H7 (cell line): ENCODE measurements at regions not wholly inside any gene's neighbourhood (a gene's known extent, or its start where the extent isn't known, plus 50 kb on each side); places are given as distances from the start of the nearest gene placed in this dataset.

ENCODE experiments used
- DNase-seq: peaks from one replicate; pipeline ENCODE4 v3.0.0; 2012
- H3K27me3 ChIP-seq: 2 replicates; pipeline ENCODE4 v1.6.0; 2011; ENCODE audit warnings: mild to moderate bottlenecking, low read length; ENCODE audit not compliant: control insufficient read depth, insufficient read depth
- H3K36me3 ChIP-seq: replicated peaks from 2 replicates; pipeline ENCODE4 v1.5.1; 2011; ENCODE audit warnings: low read length; ENCODE audit not compliant: control insufficient read depth, insufficient read depth
- H3K4me3 ChIP-seq: 2 replicates; pipeline ENCODE4 v1.5.1; 2011; ENCODE audit warnings: low read depth, mild to moderate bottlenecking, control low read depth, low read length, moderate library complexity; ENCODE audit not compliant: insufficient read depth

- no peak for DNase-seq
- Histone ChIP-seq H3K36me3 (no peaks in the 10 kb centered on the region), H3K4me3 (no peak overlapping the region), H3K27me3 (no peaks in the 10 kb centered on the region)
These were observed 278.7 kb downstream of the NPR3 start for GRCh38 chr5:32989815-32990214.

- H3K4me3 ChIP-seq, result no peak overlapping the region
These were observed 279.7 kb downstream of the NPR3 start for GRCh38 chr5:32990593-32991420.

GRCh38 chr5:32991421-32991815 is 280.3 kb downstream of the NPR3 start:
- no peak for DNase-seq
- Histone ChIP-seq H3K27me3 (no peaks in the 10 kb centered on the region), H3K4me3 (no peak overlapping the region), H3K36me3 (no peaks in the 10 kb centered on the region)

More at GRCh38 chr5:32990593-32991420, 279.7 kb downstream of the NPR3 start:
- Histone ChIP-seq H3K36me3 (no peaks in the 10 kb centered on the region), H3K27me3 (no peaks in the 10 kb centered on the region)
- no peak for DNase-seq

- Histone ChIP-seq H3K27me3 (no peaks in the 10 kb centered on the region), H3K4me3 (no peak overlapping the region), H3K36me3 (no peaks in the 10 kb centered on the region)
- no peak for DNase-seq
These were observed 285.2 kb downstream of the NPR3 start for GRCh38 chr5:32996336-32996735.

GRCh38 chr5:33008751-33009418 is 297.8 kb downstream of the NPR3 start:
- Histone ChIP-seq H3K4me3 (no peak overlapping the region), H3K27me3 (no peaks in the 10 kb centered on the region), H3K36me3 (no peaks in the 10 kb centered on the region)
- DNase-seq, result peak; percentile 16

- H3K36me3 ChIP-seq, result no peaks in the 10 kb centered on the region; the same call in 1 of the 2 replicates
- H3K4me3 ChIP-seq, result no peak overlapping the region
- H3K27me3 ChIP-seq, result no peaks in the 10 kb centered on the region
- no peak for DNase-seq
These were observed 299.7 kb downstream of the NPR3 start for GRCh38 chr5:33010846-33011245.

GRCh38 chr5:33011801-33012200 is 300.7 kb downstream of the NPR3 start:
- Histone ChIP-seq H3K36me3 (no peaks in the 10 kb centered on the region; the same call in 1 of the 2 replicates), H3K27me3 (no peaks in the 10 kb centered on the region), H3K4me3 (no peak overlapping the region)
- no peak for DNase-seq

GRCh38 chr5:33023649-33024048 is 312.5 kb downstream of the NPR3 start:
- H3K36me3 ChIP-seq, result no peaks in the 10 kb centered on the region
- H3K27me3 ChIP-seq, result no peaks in the 10 kb centered on the region
- no peak for DNase-seq
- no peak overlapping the region for H3K4me3 ChIP-seq

GRCh38 chr5:33032271-33033070 is 321.4 kb downstream of the NPR3 start:
- Histone ChIP-seq H3K36me3 (no peaks in the 10 kb centered on the region), H3K27me3 (no peaks in the 10 kb centered on the region), H3K4me3 (no peak overlapping the region)
- no peak for DNase-seq

- Histone ChIP-seq H3K4me3 (no peak overlapping the region), H3K27me3 (no peaks in the 10 kb centered on the region), H3K36me3 (no peaks in the 10 kb centered on the region)
- DNase-seq, result no peak
These were observed 322.4 kb downstream of the NPR3 start for GRCh38 chr5:33033516-33033915.

GRCh38 chr5:33034777-33035176 is 323.7 kb downstream of the NPR3 start:
- no peak for DNase-seq
- no peaks in the 10 kb centered on the region for H3K27me3 ChIP-seq
- H3K36me3 ChIP-seq, result no peaks in the 10 kb centered on the region
- no peak overlapping the region for H3K4me3 ChIP-seq

GRCh38 chr5:33035851-33036527 is 324.9 kb downstream of the NPR3 start:
- H3K36me3 ChIP-seq, result no peaks in the 10 kb centered on the region
- H3K4me3 ChIP-seq, result no peak overlapping the region
- H3K27me3 ChIP-seq, result no peaks in the 10 kb centered on the region
- DNase-seq, result no peak

- DNase-seq, result no peak
- no peaks in the 10 kb centered on the region for H3K27me3 ChIP-seq
- no peaks in the 10 kb centered on the region for H3K36me3 ChIP-seq
- H3K4me3 ChIP-seq, result no peak overlapping the region
These were observed 326.0 kb downstream of the NPR3 start for GRCh38 chr5:33037076-33037475.

GRCh38 chr5:33041586-33041985 is 330.5 kb downstream of the NPR3 start:
- no peak for DNase-seq
- no peaks in the 10 kb centered on the region for H3K27me3 ChIP-seq
- H3K36me3 ChIP-seq, result no peaks in the 10 kb centered on the region
- H3K4me3 ChIP-seq, result no peak overlapping the region
